Head of caudate nucleus (tissue), 42 donors: ENCODE measurements at regions not wholly inside any gene's neighbourhood (a gene's known extent, or its start where the extent isn't known, plus 50 kb on each side); places are given as distances from the start of the nearest gene placed in this dataset.
"Not testable (repeated sequence)": the region's sequence is repeated elsewhere in the genome, so short reads cannot be mapped to it uniquely, and the experiment has no call there.

Experiments
- DNase-seq, 42 donors: peaks; one replicate each; pipeline versions ENCODE4 v3.0.0 to v3.0.0-alpha.2; 2020 to 2021; ENCODE audit warnings: mixed read lengths in 7 of 42
- intact Hi-C: fragments of 100-400 bp; cut with DNase I; formaldehyde crosslinking; loops from one replicate; pipeline ENCODE4 v1.15.0; 2022

GRCh38 chr12:14199455-14200198, 165.9 kb upstream of the ATF7IP start:
- intact Hi-C loops, result no loop called here
- no peak for DNase-seq

- intact Hi-C loops, result no loop called here
- DNase-seq, result no peak
These were observed 164.9 kb upstream of the ATF7IP start for GRCh38 chr12:14200598-14200997.

GRCh38 chr12:14201291-14201690, 164.2 kb upstream of the ATF7IP start:
- intact Hi-C loops, result no loop called here
- no peak for DNase-seq

GRCh38 chr12:14207905-14208551, 157.5 kb upstream of the ATF7IP start:
- intact Hi-C loops, result no loop called here
- DNase-seq, result no peak

- DNase-seq, result peak in 4 of 42 donors; percentile 7 to 26 (median 18)
These were observed 153.5 kb upstream of the ATF7IP start for GRCh38 chr12:14211947-14212387.

GRCh38 chr12:14213542-14213941, 151.9 kb upstream of the ATF7IP start:
- intact Hi-C loops, result no loop called here

More at GRCh38 chr12:14211947-14212387, 153.5 kb upstream of the ATF7IP start:
- intact Hi-C loops, result no loop called here

GRCh38 chr12:14214495-14214894, 151.0 kb upstream of the ATF7IP start:
- no peak for DNase-seq
- intact Hi-C loops, result no loop called here

More at GRCh38 chr12:14213542-14213941, 151.9 kb upstream of the ATF7IP start:
- no peak for DNase-seq

GRCh38 chr12:14215949-14216348, 149.5 kb upstream of the ATF7IP start:
- intact Hi-C loops, DNase-seq: not testable (repeated sequence)

- no peak for DNase-seq
These were observed 148.8 kb upstream of the ATF7IP start for GRCh38 chr12:14216405-14217294.

GRCh38 chr12:14219156-14219555, 146.3 kb upstream of the ATF7IP start:
- intact Hi-C loops, result no loop called here
- no peak for DNase-seq

More at GRCh38 chr12:14216405-14217294, 148.8 kb upstream of the ATF7IP start:
- intact Hi-C loops, result no loop called here

- intact Hi-C loops, DNase-seq: not testable (repeated sequence)
These were observed 145.8 kb upstream of the ATF7IP start for GRCh38 chr12:14219670-14220069.

GRCh38 chr12:14225064-14225463, 140.4 kb upstream of the ATF7IP start:
- intact Hi-C loops, result no loop called here
- no peak for DNase-seq

GRCh38 chr12:14235176-14235575, 130.3 kb upstream of the ATF7IP start:
- intact Hi-C loops, result loop anchor here (5.0 to 10.0 kb wide), 3 partner anchors 132 to 430 kb away; partner anchors contain the start of gene ATF7IP
- DNase-seq, result peak in 1 of 42 donors; percentile 2

- DNase-seq, result peak in 1 of 42 donors; percentile 5
These were observed 128.8 kb upstream of the ATF7IP start for GRCh38 chr12:14236641-14237040.

GRCh38 chr12:14238221-14238792, 127.2 kb upstream of the ATF7IP start:
- no peak for DNase-seq
- intact Hi-C loops, result loop anchor here (5.0 to 10.0 kb wide), 3 partner anchors 129 to 426 kb away; partner anchors contain the start of gene ATF7IP

More at GRCh38 chr12:14236641-14237040, 128.8 kb upstream of the ATF7IP start:
- intact Hi-C loops, result loop anchor here (5.0 to 10.0 kb wide), 3 partner anchors 131 to 428 kb away; partner anchors contain the start of gene ATF7IP

- intact Hi-C loops, result loop anchor here (5.0 to 10.0 kb wide), 3 partner anchors 128 to 425 kb away; partner anchors contain the start of gene ATF7IP
- peak in 7 of 42 donors; percentile 14 to 49 (median 23) for DNase-seq
These were observed 126.0 kb upstream of the ATF7IP start for GRCh38 chr12:14239350-14239934.

- intact Hi-C loops, result loop anchor here (5.0 to 10.0 kb wide), 3 partner anchors 127 to 425 kb away; partner anchors contain the start of gene ATF7IP
- DNase-seq, result no peak
These were observed 125.3 kb upstream of the ATF7IP start for GRCh38 chr12:14239935-14240872.
